ENCODE measurements at regions not wholly inside any gene's neighbourhood (a gene's known extent, or its start where the extent isn't known, plus 50 kb on each side); places are given as distances from the start of the nearest gene placed in this dataset.

DNA sequence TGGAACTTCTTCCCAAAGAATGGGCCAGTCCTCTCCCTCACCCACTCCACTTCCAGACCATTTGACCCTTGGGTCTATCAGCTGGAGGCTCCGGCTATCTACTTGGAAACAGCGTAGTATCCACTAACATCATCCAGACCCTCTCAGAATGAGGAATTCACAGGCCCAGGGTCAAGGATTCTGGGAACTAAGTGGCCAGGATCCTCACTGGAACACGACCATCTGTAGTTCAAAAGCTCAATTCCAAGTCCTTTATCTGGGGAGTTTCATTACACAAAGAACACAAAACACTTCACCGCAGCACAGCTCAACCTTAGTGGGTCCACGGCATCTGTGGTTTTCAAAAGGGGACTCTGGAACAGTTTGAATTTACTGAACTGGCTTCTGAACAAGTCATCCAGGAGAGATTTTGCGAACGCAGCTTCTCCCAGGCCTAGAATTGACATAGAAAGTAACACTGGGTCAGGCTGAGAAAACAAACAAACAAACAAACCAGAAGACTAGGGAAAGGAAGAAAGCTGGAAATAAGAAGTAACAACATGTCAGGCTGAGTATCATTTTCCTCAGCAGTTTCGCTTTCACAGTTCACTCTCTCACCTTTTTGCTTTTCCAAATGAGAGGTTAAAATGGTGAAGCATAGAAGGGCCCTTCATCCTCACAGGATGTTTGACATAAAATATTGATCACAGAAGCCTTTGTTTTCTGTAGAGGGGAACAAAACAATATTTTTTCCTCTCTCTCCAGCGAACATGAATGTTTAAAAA, 57.6 kb upstream of the USP6NL start:
- no peak overlapping the region for H2AK5ac ChIP-seq (ENCODE audit: low read depth, low read length)
- intact Hi-C loops (cut with micrococcal nuclease) (no loop called here), dilution Hi-C loops (cut with HindIII; ENCODE audit: low sequenced_read_pairs, unreplicated experiment) (no loop called here), in situ Hi-C loops (cut with MboI; ENCODE audit: low sequenced_read_pairs) (no loop called here)
- no peaks in the 10 kb centered on the region for H3K4me1 ChIP-seq (ENCODE audit: control insufficient read depth, insufficient read depth, low read length)
- no peaks in the 10 kb centered on the region for H3K79me1 ChIP-seq (ENCODE audit: low read depth in 1 of 2, low read length in 2 of 2)
- H3K18ac ChIP-seq (ENCODE audit: low read depth, low read length) = no peak overlapping the region
- no peaks in the 10 kb centered on the region for H3K36me3 ChIP-seq (ENCODE audit: control insufficient read depth, insufficient read depth, low read length)
- H3K23ac ChIP-seq (ENCODE audit: low read depth, low read length) = no peak overlapping the region
- H3K56ac ChIP-seq (ENCODE audit: extremely low read depth, insufficient read depth, low read length) = no peak overlapping the region
- BruUV-seq (replicated peaks) = no TSS peak
- no peak for DNase-seq
- H3K9ac ChIP-seq (ENCODE audit: low read depth, low read length) = no peak overlapping the region
- H2BK20ac ChIP-seq (ENCODE audit: low read depth, low read length) = no peak overlapping the region
- H2BK120ac ChIP-seq (ENCODE audit: low read depth, low read length) = no peak overlapping the region
- WGBS, 2 experiments (ENCODE audit: extremely low coverage in 2 of 2, insufficient read length in 1 of 2) = no CpG with 5 or more reads among the region's 9 CpGs
- no peak overlapping the region for H4K91ac ChIP-seq (ENCODE audit: insufficient read depth, low read depth, low read length)
- H3K27ac ChIP-seq (ENCODE audit: insufficient read depth, low read length) = no peak overlapping the region
- no peaks in the 10 kb centered on the region for H4K20me1 ChIP-seq (ENCODE audit: insufficient read depth, low read length)
- no peak for ATAC-seq (ENCODE audit: low read depth)
- H3K9me3 ChIP-seq (ENCODE audit: control insufficient read depth, insufficient read depth, low read length) = 0 out of 2 replicates have a peak, but pooled peaks cover under 1% of the 10 kb centered on the region
- POLR2A ChIA-PET (ENCODE audit: unreplicated experiment) = interaction anchor here (0.6 kb wide), 1 partner anchor 63 kb away, joined by 3 read pairs; no protein-coding TSS in a partner anchor
- H4K5ac ChIP-seq (ENCODE audit: low read depth, low read length) = no peak overlapping the region
- H3K9me1 ChIP-seq (ENCODE audit: insufficient read depth, low read length) = no peaks in the 10 kb centered on the region
- H2AK9ac ChIP-seq (replicated peaks; ENCODE audit: low read depth, low read length, poor library complexity) = no peak overlapping the region
- H2BK5ac ChIP-seq (ENCODE audit: low read depth, low read length, poor library complexity, severe bottlenecking) = no peak overlapping the region
- no peak overlapping the region for H3K4ac ChIP-seq (ENCODE audit: low read depth, low read length)
- TF ChIP-seq, protein P1, sequence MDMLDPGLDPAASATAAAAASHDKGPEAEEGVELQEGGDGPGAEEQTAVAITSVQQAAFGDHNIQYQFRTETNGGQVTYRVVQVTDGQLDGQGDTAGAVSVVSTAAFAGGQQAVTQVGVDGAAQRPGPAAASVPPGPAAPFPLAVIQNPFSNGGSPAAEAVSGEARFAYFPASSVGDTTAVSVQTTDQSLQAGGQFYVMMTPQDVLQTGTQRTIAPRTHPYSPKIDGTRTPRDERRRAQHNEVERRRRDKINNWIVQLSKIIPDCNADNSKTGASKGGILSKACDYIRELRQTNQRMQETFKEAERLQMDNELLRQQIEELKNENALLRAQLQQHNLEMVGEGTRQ (IDR thresholded peaks at IDR 0.05; ENCODE audit: low read depth, low read length) = no peak
- no peak for TF ChIP-seq RAD21 (IDR thresholded peaks at IDR 0.05; ENCODE audit: low read length)
- TF ChIP-seq NFE2L2 (IDR thresholded peaks at IDR 0.05; ENCODE audit: low read depth, low read length) = no peak
- H2BK15ac ChIP-seq (ENCODE audit: low read depth, low read length) = no peak overlapping the region
- H3K14ac ChIP-seq (replicated peaks; ENCODE audit: low read depth, low read length) = no peak overlapping the region
- H3K4me2 ChIP-seq (ENCODE audit: low read depth, low read length) = peak overlapping the region; percentile 44; the same call in 1 of the 2 replicates
- no peak overlapping the region for H4K8ac ChIP-seq (ENCODE audit: low read depth in 2 of 2, low read length in 2 of 2)
- H2AFZ ChIP-seq (replicated peaks; ENCODE audit: low read length, poor library complexity) = no peak overlapping the region
- no peak overlapping the region; the same call in 1 of the 2 replicates for H3K4me3 ChIP-seq (ENCODE audit: insufficient read depth, low read depth, low read length)
- H3K27me3 ChIP-seq (ENCODE audit: control insufficient read depth, insufficient read depth, low read length) = peaks cover 14% of the 10 kb centered on the region
- CTCF ChIA-PET = interaction anchor here (1.3 kb wide), 1 partner anchor 10 kb away, joined by 4 read pairs; no protein-coding TSS in a partner anchor
